H1 (cell line): ENCODE measurements at regions not wholly inside any gene's neighbourhood (a gene's known extent, or its start where the extent isn't known, plus 50 kb on each side); places are given as distances from the start of the nearest gene placed in this dataset.

Source experiments
- BRCA1 ChIP-seq: IDR thresholded peaks from 2 replicates; pipeline ENCODE4 v1.6.1; 2012; ENCODE audit warnings: low read depth, low read length, improper control_type of control experiment
- KDM4A ChIP-seq: IDR thresholded peaks from one replicate; pipeline ENCODE4 v1.7.1; 2012; ENCODE audit warnings: low read depth, mild to moderate bottlenecking, moderate library complexity, low read length, inconsistent platforms; ENCODE audit not compliant: severe bottlenecking
- RFX5 ChIP-seq: IDR thresholded peaks from 2 replicates; pipeline ENCODE4 v1.6.1; 2011; ENCODE audit warnings: low read depth, low read length, improper control_type of control experiment, borderline replicate concordance
- SIX5 ChIP-seq: IDR thresholded peaks from 2 replicates; pipeline ENCODE4 v1.6.1; 2011; ENCODE audit warnings: mild to moderate bottlenecking, low read depth, low read length
- SP1 ChIP-seq: IDR thresholded peaks from 2 replicates; pipeline ENCODE4 v1.6.1; 2011; ENCODE audit warnings: low read depth, low read length
- TF ChIP-seq, protein P1 (sequence below): fragments of 300-600 bp; sonication (generic); IDR thresholded peaks from 2 replicates; pipeline ENCODE4 v1.7.1; 2012; ENCODE audit warnings: low read length, moderate library complexity, mild to moderate bottlenecking, inconsistent platforms; ENCODE audit not compliant: insufficient replicate concordance

GRCh38 chr10:62625484-62625883 lies 179.0 kb upstream of the ADO start (continued):
- TF ChIP-seq, protein P1, sequence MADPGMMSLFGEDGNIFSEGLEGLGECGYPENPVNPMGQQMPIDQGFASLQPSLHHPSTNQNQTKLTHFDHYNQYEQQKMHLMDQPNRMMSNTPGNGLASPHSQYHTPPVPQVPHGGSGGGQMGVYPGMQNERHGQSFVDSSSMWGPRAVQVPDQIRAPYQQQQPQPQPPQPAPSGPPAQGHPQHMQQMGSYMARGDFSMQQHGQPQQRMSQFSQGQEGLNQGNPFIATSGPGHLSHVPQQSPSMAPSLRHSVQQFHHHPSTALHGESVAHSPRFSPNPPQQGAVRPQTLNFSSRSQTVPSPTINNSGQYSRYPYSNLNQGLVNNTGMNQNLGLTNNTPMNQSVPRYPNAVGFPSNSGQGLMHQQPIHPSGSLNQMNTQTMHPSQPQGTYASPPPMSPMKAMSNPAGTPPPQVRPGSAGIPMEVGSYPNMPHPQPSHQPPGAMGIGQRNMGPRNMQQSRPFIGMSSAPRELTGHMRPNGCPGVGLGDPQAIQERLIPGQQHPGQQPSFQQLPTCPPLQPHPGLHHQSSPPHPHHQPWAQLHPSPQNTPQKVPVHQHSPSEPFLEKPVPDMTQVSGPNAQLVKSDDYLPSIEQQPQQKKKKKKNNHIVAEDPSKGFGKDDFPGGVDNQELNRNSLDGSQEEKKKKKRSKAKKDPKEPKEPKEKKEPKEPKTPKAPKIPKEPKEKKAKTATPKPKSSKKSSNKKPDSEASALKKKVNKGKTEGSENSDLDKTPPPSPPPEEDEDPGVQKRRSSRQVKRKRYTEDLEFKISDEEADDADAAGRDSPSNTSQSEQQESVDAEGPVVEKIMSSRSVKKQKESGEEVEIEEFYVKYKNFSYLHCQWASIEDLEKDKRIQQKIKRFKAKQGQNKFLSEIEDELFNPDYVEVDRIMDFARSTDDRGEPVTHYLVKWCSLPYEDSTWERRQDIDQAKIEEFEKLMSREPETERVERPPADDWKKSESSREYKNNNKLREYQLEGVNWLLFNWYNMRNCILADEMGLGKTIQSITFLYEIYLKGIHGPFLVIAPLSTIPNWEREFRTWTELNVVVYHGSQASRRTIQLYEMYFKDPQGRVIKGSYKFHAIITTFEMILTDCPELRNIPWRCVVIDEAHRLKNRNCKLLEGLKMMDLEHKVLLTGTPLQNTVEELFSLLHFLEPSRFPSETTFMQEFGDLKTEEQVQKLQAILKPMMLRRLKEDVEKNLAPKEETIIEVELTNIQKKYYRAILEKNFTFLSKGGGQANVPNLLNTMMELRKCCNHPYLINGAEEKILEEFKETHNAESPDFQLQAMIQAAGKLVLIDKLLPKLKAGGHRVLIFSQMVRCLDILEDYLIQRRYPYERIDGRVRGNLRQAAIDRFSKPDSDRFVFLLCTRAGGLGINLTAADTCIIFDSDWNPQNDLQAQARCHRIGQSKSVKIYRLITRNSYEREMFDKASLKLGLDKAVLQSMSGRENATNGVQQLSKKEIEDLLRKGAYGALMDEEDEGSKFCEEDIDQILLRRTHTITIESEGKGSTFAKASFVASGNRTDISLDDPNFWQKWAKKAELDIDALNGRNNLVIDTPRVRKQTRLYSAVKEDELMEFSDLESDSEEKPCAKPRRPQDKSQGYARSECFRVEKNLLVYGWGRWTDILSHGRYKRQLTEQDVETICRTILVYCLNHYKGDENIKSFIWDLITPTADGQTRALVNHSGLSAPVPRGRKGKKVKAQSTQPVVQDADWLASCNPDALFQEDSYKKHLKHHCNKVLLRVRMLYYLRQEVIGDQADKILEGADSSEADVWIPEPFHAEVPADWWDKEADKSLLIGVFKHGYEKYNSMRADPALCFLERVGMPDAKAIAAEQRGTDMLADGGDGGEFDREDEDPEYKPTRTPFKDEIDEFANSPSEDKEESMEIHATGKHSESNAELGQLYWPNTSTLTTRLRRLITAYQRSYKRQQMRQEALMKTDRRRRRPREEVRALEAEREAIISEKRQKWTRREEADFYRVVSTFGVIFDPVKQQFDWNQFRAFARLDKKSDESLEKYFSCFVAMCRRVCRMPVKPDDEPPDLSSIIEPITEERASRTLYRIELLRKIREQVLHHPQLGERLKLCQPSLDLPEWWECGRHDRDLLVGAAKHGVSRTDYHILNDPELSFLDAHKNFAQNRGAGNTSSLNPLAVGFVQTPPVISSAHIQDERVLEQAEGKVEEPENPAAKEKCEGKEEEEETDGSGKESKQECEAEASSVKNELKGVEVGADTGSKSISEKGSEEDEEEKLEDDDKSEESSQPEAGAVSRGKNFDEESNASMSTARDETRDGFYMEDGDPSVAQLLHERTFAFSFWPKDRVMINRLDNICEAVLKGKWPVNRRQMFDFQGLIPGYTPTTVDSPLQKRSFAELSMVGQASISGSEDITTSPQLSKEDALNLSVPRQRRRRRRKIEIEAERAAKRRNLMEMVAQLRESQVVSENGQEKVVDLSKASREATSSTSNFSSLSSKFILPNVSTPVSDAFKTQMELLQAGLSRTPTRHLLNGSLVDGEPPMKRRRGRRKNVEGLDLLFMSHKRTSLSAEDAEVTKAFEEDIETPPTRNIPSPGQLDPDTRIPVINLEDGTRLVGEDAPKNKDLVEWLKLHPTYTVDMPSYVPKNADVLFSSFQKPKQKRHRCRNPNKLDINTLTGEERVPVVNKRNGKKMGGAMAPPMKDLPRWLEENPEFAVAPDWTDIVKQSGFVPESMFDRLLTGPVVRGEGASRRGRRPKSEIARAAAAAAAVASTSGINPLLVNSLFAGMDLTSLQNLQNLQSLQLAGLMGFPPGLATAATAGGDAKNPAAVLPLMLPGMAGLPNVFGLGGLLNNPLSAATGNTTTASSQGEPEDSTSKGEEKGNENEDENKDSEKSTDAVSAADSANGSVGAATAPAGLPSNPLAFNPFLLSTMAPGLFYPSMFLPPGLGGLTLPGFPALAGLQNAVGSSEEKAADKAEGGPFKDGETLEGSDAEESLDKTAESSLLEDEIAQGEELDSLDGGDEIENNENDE = no peak
- no peak for TF ChIP-seq SIX5
- no peak for TF ChIP-seq SP1
- TF ChIP-seq KDM4A = no peak
- TF ChIP-seq RFX5 = no peak
- no peak for TF ChIP-seq BRCA1
